ENCODE measurements at regions not wholly inside any gene's neighbourhood (a gene's known extent, or its start where the extent isn't known, plus 50 kb on each side); places are given as distances from the start of the nearest gene placed in this dataset.

- H3K9me3 Mint-ChIP-seq, result no peaks in the 10 kb centered on the region
- no peaks in the 10 kb centered on the region for H3K4me1 Mint-ChIP-seq
- H3K36me3 Mint-ChIP-seq, result no peaks in the 10 kb centered on the region
- DNase-seq (no peak), ATAC-seq (ENCODE audit: low read depth) (no peak)
- no peak overlapping the region for H3K4me3 Mint-ChIP-seq
- no peak overlapping the region for H3K27ac Mint-ChIP-seq
- POLR2A ChIA-PET, result no interaction called here
- H3K27me3 Mint-ChIP-seq, result peaks cover 3% of the 10 kb centered on the region
Measured at GRCh38 chr5:173535976-173536639, 80.3 kb downstream of the BOD1 start.

- DNase-seq (no peak), ATAC-seq (ENCODE audit: low read depth) (no peak)
- H3K4me1 Mint-ChIP-seq, result no peaks in the 10 kb centered on the region
- H3K27me3 Mint-ChIP-seq, result peaks cover 3% of the 10 kb centered on the region
- H3K27ac Mint-ChIP-seq, result no peak overlapping the region
- POLR2A ChIA-PET, result no interaction called here
- H3K36me3 Mint-ChIP-seq, result no peaks in the 10 kb centered on the region
- no peak overlapping the region for H3K4me3 Mint-ChIP-seq
- no peaks in the 10 kb centered on the region for H3K9me3 Mint-ChIP-seq
Measured at GRCh38 chr5:173535166-173535975, 81.1 kb downstream of the BOD1 start.

- POLR2A ChIA-PET, result no interaction called here
- DNase-seq, result no peak
- H3K4me1 Mint-ChIP-seq, result no peaks in the 10 kb centered on the region
- H3K4me3 Mint-ChIP-seq, result no peak overlapping the region
- H3K27ac Mint-ChIP-seq, result no peak overlapping the region
- H3K27me3 Mint-ChIP-seq, result peaks cover 6% of the 10 kb centered on the region
- H3K9me3 Mint-ChIP-seq, result no peaks in the 10 kb centered on the region
- H3K36me3 Mint-ChIP-seq, result no peaks in the 10 kb centered on the region
- ATAC-seq (ENCODE audit: low read depth), result no peak
Measured at GRCh38 chr5:173534664-173535063, 81.8 kb downstream of the BOD1 start.

GRCh38 chr5:173534031-173534430 lies 82.4 kb downstream of the BOD1 start:
- H3K27ac Mint-ChIP-seq, result no peak overlapping the region
- H3K9me3 Mint-ChIP-seq, result no peaks in the 10 kb centered on the region
- H3K4me3 Mint-ChIP-seq, result no peak overlapping the region
- POLR2A ChIA-PET, result no interaction called here
- DNase-seq, result no peak
- peaks cover 9% of the 10 kb centered on the region for H3K27me3 Mint-ChIP-seq
- ATAC-seq (ENCODE audit: low read depth), result no peak
- H3K4me1 Mint-ChIP-seq, result no peaks in the 10 kb centered on the region
- H3K36me3 Mint-ChIP-seq, result no peaks in the 10 kb centered on the region

- peaks cover 9% of the 10 kb centered on the region for H3K27me3 Mint-ChIP-seq
- POLR2A ChIA-PET, result no interaction called here
- no peaks in the 10 kb centered on the region for H3K4me1 Mint-ChIP-seq
- H3K36me3 Mint-ChIP-seq, result no peaks in the 10 kb centered on the region
- no peak overlapping the region for H3K4me3 Mint-ChIP-seq
- DNase-seq, result no peak
- no peak overlapping the region for H3K27ac Mint-ChIP-seq
- ATAC-seq (ENCODE audit: low read depth), result no peak
- H3K9me3 Mint-ChIP-seq, result no peaks in the 10 kb centered on the region
Measured at GRCh38 chr5:173532689-173533250, 83.7 kb downstream of the BOD1 start.

GRCh38 chr5:173531863-173532262 lies 84.6 kb downstream of the BOD1 start:
- DNase-seq (no peak), ATAC-seq (ENCODE audit: low read depth) (no peak)
- Mint-ChIP-seq H3K4me3 (no peak overlapping the region), H3K27ac (no peak overlapping the region), H3K9me3 (no peaks in the 10 kb centered on the region), H3K4me1 (no peaks in the 10 kb centered on the region), H3K36me3 (no peaks in the 10 kb centered on the region), H3K27me3 (peaks cover 6% of the 10 kb centered on the region)
- POLR2A ChIA-PET, result no interaction called here

- H3K27ac Mint-ChIP-seq, result no peak overlapping the region
- POLR2A ChIA-PET, result no interaction called here
- no peak overlapping the region for H3K4me3 Mint-ChIP-seq
- H3K4me1 Mint-ChIP-seq, result no peaks in the 10 kb centered on the region
- no peaks in the 10 kb centered on the region for H3K9me3 Mint-ChIP-seq
- ATAC-seq (ENCODE audit: low read depth) (no peak), DNase-seq (no peak)
- peaks cover 6% of the 10 kb centered on the region for H3K27me3 Mint-ChIP-seq
- no peaks in the 10 kb centered on the region for H3K36me3 Mint-ChIP-seq
Measured at GRCh38 chr5:173530547-173530946, 85.9 kb downstream of the BOD1 start.

GRCh38 chr5:173529861-173530260 lies 86.6 kb downstream of the BOD1 start:
- H3K36me3 Mint-ChIP-seq, result no peaks in the 10 kb centered on the region
- no peak overlapping the region for H3K4me3 Mint-ChIP-seq
- ATAC-seq (ENCODE audit: low read depth), result no peak
- no peaks in the 10 kb centered on the region for H3K4me1 Mint-ChIP-seq
- H3K27me3 Mint-ChIP-seq, result peaks cover 6% of the 10 kb centered on the region
- no peak for DNase-seq
- no peaks in the 10 kb centered on the region for H3K9me3 Mint-ChIP-seq
- no peak overlapping the region for H3K27ac Mint-ChIP-seq
- POLR2A ChIA-PET, result no interaction called here

GRCh38 chr5:173527671-173528070 lies 88.8 kb downstream of the BOD1 start:
- Mint-ChIP-seq H3K4me1 (no peaks in the 10 kb centered on the region), H3K27me3 (peaks cover 6% of the 10 kb centered on the region), H3K36me3 (no peaks in the 10 kb centered on the region), H3K4me3 (no peak overlapping the region), H3K27ac (no peak overlapping the region), H3K9me3 (no peaks in the 10 kb centered on the region)
- no peak for ATAC-seq (ENCODE audit: low read depth)
- DNase-seq, result no peak
- POLR2A ChIA-PET, result no interaction called here

- H3K27ac Mint-ChIP-seq, result no peak overlapping the region
Measured at GRCh38 chr5:173524136-173524535, 92.3 kb downstream of the BOD1 start.

GRCh38 chr5:173523388-173523787 lies 93.1 kb downstream of the BOD1 start:
- Mint-ChIP-seq H3K36me3 (no peaks in the 10 kb centered on the region), H3K4me1 (no peaks in the 10 kb centered on the region), H3K4me3 (no peak overlapping the region), H3K9me3 (no peaks in the 10 kb centered on the region), H3K27me3 (no peaks in the 10 kb centered on the region), H3K27ac (no peak overlapping the region)
- no peak for ATAC-seq (ENCODE audit: low read depth)
- no peak for DNase-seq
- POLR2A ChIA-PET, result no interaction called here

More at GRCh38 chr5:173524136-173524535, 92.3 kb downstream of the BOD1 start:
- Mint-ChIP-seq H3K4me3 (no peak overlapping the region), H3K27me3 (no peaks in the 10 kb centered on the region), H3K4me1 (no peaks in the 10 kb centered on the region), H3K36me3 (no peaks in the 10 kb centered on the region), H3K9me3 (no peaks in the 10 kb centered on the region)
- POLR2A ChIA-PET, result no interaction called here
- ATAC-seq (ENCODE audit: low read depth), result no peak
- DNase-seq, result no peak

GRCh38 chr5:173522518-173522917 lies 93.9 kb downstream of the BOD1 start:
- H3K27ac Mint-ChIP-seq, result no peak overlapping the region
- no peak overlapping the region for H3K4me3 Mint-ChIP-seq
- no peaks in the 10 kb centered on the region for H3K36me3 Mint-ChIP-seq
- ATAC-seq (ENCODE audit: low read depth) (no peak), DNase-seq (no peak)
- no peaks in the 10 kb centered on the region for H3K9me3 Mint-ChIP-seq
- POLR2A ChIA-PET, result no interaction called here
- no peaks in the 10 kb centered on the region for H3K27me3 Mint-ChIP-seq
- H3K4me1 Mint-ChIP-seq, result no peaks in the 10 kb centered on the region

GRCh38 chr5:173518856-173519255 lies 97.6 kb downstream of the BOD1 start:
- no peak overlapping the region for H3K4me3 Mint-ChIP-seq
- POLR2A ChIA-PET, result no interaction called here
- no peaks in the 10 kb centered on the region for H3K36me3 Mint-ChIP-seq
- DNase-seq (no peak), ATAC-seq (ENCODE audit: low read depth) (no peak)
- no peaks in the 10 kb centered on the region for H3K9me3 Mint-ChIP-seq
- H3K4me1 Mint-ChIP-seq, result no peaks in the 10 kb centered on the region
- peaks cover 3% of the 10 kb centered on the region for H3K27me3 Mint-ChIP-seq
- no peak overlapping the region for H3K27ac Mint-ChIP-seq

- Mint-ChIP-seq H3K4me1 (peaks cover 3% of the 10 kb centered on the region), H3K27ac (no peak overlapping the region), H3K4me3 (no peak overlapping the region), H3K9me3 (no peaks in the 10 kb centered on the region), H3K27me3 (peaks cover 9% of the 10 kb centered on the region), H3K36me3 (no peaks in the 10 kb centered on the region)
- ATAC-seq (ENCODE audit: low read depth) (no peak), DNase-seq (no peak)
- POLR2A ChIA-PET, result no interaction called here
Measured at GRCh38 chr5:173517648-173518047, 98.8 kb downstream of the BOD1 start.
